MM.1S (cell line): ENCODE measurements at regions not wholly inside any gene's neighbourhood (a gene's known extent, or its start where the extent isn't known, plus 50 kb on each side); places are given as distances from the start of the nearest gene placed in this dataset.

Source experiments
- EZH2 ChIP-seq: fragments of 300-600 bp; sonication (generic); optimal IDR thresholded peaks from 2 replicates; pipeline ENCODE3; 2017; ENCODE audit warnings: low read depth, mild to moderate bottlenecking, antibody characterized with exemption, low read length, mixed read lengths
- EZH2phosphoT487 ChIP-seq: fragments of 300-600 bp; sonication (generic); IDR thresholded peaks from 2 replicates; pipeline ENCODE4 v1.6.1; 2018; ENCODE audit warnings: antibody characterized with exemption, low read length
- TF ChIP-seq, protein P1 (sequence below): fragments of 300-600 bp; sonication (generic); IDR thresholded peaks from 2 replicates; pipeline ENCODE4 v1.5.1; 2016; ENCODE audit warnings: antibody characterized with exemption, low read length, mixed read lengths

DNA sequence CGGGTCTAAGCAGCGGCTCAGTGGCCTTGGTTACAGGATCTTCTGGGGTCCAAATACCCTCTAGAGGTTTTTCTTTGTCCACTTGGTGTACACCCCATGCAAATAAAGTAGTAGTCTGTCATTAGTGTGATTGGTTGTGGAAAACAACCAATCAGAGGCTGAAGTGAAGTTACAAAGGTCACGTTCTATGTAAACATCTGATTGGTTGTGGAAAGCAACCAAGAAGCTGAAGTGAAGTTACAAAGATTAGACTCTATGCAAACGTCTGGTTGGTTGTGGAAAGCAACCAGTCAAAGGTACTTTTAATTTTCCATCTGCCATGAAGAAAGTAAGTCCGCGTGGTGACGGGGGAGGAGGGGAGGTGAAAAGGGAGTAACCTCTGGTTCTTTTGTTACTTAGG, 790.9 kb downstream of the UQCRFS1 start:
- TF ChIP-seq, protein P1, sequence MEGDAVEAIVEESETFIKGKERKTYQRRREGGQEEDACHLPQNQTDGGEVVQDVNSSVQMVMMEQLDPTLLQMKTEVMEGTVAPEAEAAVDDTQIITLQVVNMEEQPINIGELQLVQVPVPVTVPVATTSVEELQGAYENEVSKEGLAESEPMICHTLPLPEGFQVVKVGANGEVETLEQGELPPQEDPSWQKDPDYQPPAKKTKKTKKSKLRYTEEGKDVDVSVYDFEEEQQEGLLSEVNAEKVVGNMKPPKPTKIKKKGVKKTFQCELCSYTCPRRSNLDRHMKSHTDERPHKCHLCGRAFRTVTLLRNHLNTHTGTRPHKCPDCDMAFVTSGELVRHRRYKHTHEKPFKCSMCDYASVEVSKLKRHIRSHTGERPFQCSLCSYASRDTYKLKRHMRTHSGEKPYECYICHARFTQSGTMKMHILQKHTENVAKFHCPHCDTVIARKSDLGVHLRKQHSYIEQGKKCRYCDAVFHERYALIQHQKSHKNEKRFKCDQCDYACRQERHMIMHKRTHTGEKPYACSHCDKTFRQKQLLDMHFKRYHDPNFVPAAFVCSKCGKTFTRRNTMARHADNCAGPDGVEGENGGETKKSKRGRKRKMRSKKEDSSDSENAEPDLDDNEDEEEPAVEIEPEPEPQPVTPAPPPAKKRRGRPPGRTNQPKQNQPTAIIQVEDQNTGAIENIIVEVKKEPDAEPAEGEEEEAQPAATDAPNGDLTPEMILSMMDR = no peak
- TF ChIP-seq EZH2 (no peak), EZH2phosphoT487 (no peak)
